Immature natural killer cell (primary cell): ENCODE measurements at regions not wholly inside any gene's neighbourhood (a gene's known extent, or its start where the extent isn't known, plus 50 kb on each side); places are given as distances from the start of the nearest gene placed in this dataset.

Experiments used
- DNase-seq, 3 donors: peaks; one replicate each; pipeline ENCODE4 v3.0.0; 2022; ENCODE audit warnings: mixed read lengths in 1 of 3
- H3K27ac Mint-ChIP-seq, 6 donors: one replicate each; pipeline ENCODE4 v1.8.0; 2020; ENCODE audit warnings: mixed read lengths in 6 of 6, mild to moderate bottlenecking in 5 of 6, inconsistent platforms in 4 of 6, moderate library complexity in 3 of 6
- H3K27me3 Mint-ChIP-seq, 3 donors: one replicate each; pipeline ENCODE4 v1.8.0; 2020 to 2021; ENCODE audit warnings: low read depth in 3 of 3, mild to moderate bottlenecking in 3 of 3, mixed read lengths in 3 of 3, moderate library complexity in 3 of 3, inconsistent platforms in 1 of 3
- H3K36me3 Mint-ChIP-seq, 3 donors: one replicate each; pipeline ENCODE4 v1.8.0; 2020; ENCODE audit warnings: mixed read lengths in 3 of 3, inconsistent platforms in 2 of 3, mild to moderate bottlenecking in 2 of 3
- H3K4me1 Mint-ChIP-seq, 2 donors: one replicate each; pipeline ENCODE4 v1.8.0; 2020; ENCODE audit warnings: inconsistent platforms in 2 of 2, mild to moderate bottlenecking in 2 of 2, mixed read lengths in 2 of 2, moderate library complexity in 1 of 2
- H3K4me3 Mint-ChIP-seq, 5 donors: one replicate each; pipeline ENCODE4 v1.8.0; 2020; ENCODE audit warnings: mild to moderate bottlenecking in 5 of 5, mixed read lengths in 5 of 5, inconsistent platforms in 3 of 5, moderate library complexity in 3 of 5
- H3K9me3 Mint-ChIP-seq, 6 donors: one replicate each; pipeline ENCODE4 v1.8.0; 2020; ENCODE audit warnings: mild to moderate bottlenecking in 6 of 6, mixed read lengths in 6 of 6, inconsistent platforms in 4 of 6, moderate library complexity in 3 of 6

DNA sequence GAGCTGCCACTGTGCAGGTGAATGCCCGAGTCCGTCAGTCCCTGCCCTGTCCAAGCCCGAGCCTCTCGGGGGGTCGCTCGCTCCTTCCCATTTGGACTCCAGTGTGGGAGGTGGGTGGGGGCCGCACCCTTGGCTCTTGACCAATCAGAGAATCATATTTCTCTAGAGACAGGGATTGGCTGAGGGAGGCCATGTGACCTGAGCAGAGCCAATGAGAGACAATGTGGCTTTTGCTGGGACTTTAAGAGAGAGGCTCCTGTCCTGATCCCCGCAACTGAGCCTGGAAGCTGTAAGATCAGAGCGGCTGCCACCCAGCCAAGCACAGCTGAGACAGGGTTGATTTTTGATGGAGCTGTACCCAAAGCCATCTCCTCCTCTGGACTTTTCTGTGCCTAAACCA lies 199.3 kb downstream of the TFAP2C start:
- H3K4me3 Mint-ChIP-seq, result no peak overlapping the region
- H3K27ac Mint-ChIP-seq, result no peak overlapping the region
- H3K9me3 Mint-ChIP-seq, result no peaks in the 10 kb centered on the region
- no peaks in the 10 kb centered on the region for H3K4me1 Mint-ChIP-seq
- H3K36me3 Mint-ChIP-seq, result no peaks in the 10 kb centered on the region
- peaks cover 8 to 10% (median 10%) of the 10 kb centered on the region in 3 donors for H3K27me3 Mint-ChIP-seq
- DNase-seq, result no peak

DNA sequence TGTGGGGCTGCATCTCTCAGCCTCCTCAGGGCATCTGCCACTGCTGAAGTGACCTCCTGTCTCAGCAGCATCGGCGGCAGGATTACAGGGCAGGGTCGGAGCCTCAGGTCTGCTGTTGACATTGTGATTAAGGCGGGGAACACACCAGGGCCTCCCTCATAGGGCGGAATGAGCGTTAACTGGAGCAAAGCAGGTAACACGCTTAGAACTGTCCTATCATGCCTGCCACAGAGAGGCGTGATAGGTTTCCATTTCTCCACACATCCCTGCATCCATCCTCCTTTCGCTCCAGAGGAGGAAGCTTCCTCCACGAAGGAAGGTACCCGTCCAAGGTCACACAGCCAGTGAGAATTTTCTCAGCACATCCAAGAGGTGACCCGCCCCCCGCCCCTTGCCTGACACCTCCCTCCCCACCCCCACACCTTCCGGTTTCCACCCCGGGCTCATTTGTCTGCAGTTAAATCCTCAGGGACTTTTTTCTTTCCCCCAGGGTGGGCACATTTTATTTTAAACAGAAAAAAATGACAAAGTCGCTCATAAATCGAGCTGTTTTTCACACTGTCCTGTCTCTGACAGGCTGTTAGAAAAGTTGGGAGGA lies 200.8 kb downstream of the TFAP2C start:
- Mint-ChIP-seq H3K27me3 (peaks cover 8 to 10% (median 10%) of the 10 kb centered on the region in 3 donors), H3K4me3 (no peak overlapping the region), H3K9me3 (no peaks in the 10 kb centered on the region), H3K36me3 (no peaks in the 10 kb centered on the region), H3K4me1 (no peaks in the 10 kb centered on the region), H3K27ac (no peak overlapping the region)
- no peak for DNase-seq

DNA sequence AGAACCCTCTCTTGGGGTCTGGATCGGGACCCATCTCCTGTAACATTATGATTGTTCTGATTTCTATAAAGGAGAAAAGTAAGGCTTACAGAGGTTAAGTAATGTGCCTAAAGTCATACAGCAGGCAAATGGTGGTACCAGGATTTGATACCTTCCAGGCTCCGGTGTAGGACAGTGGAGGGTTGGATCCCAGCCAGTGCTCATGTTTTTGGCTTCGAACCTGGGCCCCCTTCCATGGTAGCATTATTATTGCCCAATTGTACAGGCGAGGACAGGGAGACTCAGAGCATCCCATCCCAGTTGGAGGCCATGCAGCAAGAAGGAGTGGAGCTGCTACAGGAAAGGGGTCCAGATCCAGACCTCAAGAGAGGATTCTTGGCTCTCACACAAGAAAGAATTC lies 202.7 kb downstream of the TFAP2C start:
- Mint-ChIP-seq H3K9me3 (no peaks in the 10 kb centered on the region), H3K36me3 (no peaks in the 10 kb centered on the region), H3K4me3 (no peak overlapping the region), H3K27me3 (peaks cover 6 to 10% (median 8%) of the 10 kb centered on the region in 3 donors), H3K27ac (no peak overlapping the region), H3K4me1 (no peaks in the 10 kb centered on the region)
- DNase-seq, result no peak

GRCh38 chr20:56833427-56833826 lies 204.3 kb downstream of the TFAP2C start:
- H3K9me3 Mint-ChIP-seq, result no peaks in the 10 kb centered on the region
- no peaks in the 10 kb centered on the region for H3K4me1 Mint-ChIP-seq
- H3K36me3 Mint-ChIP-seq, result no peaks in the 10 kb centered on the region
- peaks cover 5 to 16% (median 6%) of the 10 kb centered on the region in 3 donors for H3K27me3 Mint-ChIP-seq
- H3K4me3 Mint-ChIP-seq, result no peak overlapping the region
- no peak for DNase-seq
- no peak overlapping the region for H3K27ac Mint-ChIP-seq

GRCh38 chr20:56835829-56836550 lies 206.9 kb downstream of the TFAP2C start:
- Mint-ChIP-seq H3K36me3 (no peaks in the 10 kb centered on the region), H3K27me3 (peaks cover 2 to 13% (median 3%) of the 10 kb centered on the region in 3 donors), H3K4me3 (no peak overlapping the region), H3K4me1 (no peaks in the 10 kb centered on the region), H3K9me3 (peaks cover 0 to 2% (median 0%) of the 10 kb centered on the region in 6 donors), H3K27ac (no peak overlapping the region)
- DNase-seq, result no peak

DNA sequence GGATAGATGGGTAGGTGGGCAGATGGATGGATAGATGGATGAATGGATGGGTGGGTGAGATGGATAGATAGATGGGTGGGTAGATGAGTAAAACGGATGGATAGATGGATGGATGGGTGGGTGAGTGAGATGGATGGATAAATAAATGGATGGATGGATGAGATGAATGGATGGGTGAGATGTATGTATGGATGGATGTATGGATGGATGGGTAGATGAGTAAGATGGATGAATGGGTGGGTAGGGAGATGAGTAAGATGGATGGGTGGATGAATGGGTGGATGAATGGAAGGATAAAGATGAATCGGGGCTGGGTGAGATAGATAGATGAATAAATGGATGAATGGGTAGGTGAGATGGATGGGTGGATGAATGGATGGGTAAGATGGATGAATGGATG lies 210.1 kb downstream of the TFAP2C start:
- Mint-ChIP-seq H3K27me3 (peaks cover 0 to 10% (median 2%) of the 10 kb centered on the region in 3 donors), H3K4me1 (no peaks in the 10 kb centered on the region), H3K27ac (no peak overlapping the region), H3K9me3 (peaks cover 0 to 2% (median 0%) of the 10 kb centered on the region in 6 donors), H3K36me3 (no peaks in the 10 kb centered on the region), H3K4me3 (no peak overlapping the region)
- no peak for DNase-seq

DNA sequence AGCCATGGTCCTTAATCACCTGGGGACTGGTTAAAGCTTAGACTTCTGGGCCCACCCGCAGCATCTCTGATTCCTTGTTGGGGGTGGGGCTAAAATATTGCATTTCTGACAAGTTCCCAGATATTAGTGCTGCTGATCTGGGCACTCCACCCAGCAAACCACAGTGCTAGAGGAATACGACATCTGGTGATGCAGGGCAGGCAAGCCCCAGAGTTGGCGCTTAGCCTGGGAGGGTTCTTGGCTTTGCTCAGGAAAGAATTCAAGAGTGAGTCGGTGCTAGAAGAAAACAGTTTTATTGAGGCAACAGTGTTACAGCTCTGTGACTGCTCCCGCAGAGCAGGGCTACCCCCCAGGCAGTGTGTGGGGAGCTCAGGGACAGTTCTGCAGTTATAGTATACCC lies 210.7 kb downstream of the TFAP2C start:
- DNase-seq, result no peak
- H3K36me3 Mint-ChIP-seq, result no peaks in the 10 kb centered on the region
- peaks cover 0 to 2% (median 0%) of the 10 kb centered on the region in 6 donors for H3K9me3 Mint-ChIP-seq
- peaks cover 0 to 10% (median 2%) of the 10 kb centered on the region in 3 donors for H3K27me3 Mint-ChIP-seq
- H3K27ac Mint-ChIP-seq, result no peak overlapping the region
- H3K4me1 Mint-ChIP-seq, result no peaks in the 10 kb centered on the region
- H3K4me3 Mint-ChIP-seq, result no peak overlapping the region

DNA sequence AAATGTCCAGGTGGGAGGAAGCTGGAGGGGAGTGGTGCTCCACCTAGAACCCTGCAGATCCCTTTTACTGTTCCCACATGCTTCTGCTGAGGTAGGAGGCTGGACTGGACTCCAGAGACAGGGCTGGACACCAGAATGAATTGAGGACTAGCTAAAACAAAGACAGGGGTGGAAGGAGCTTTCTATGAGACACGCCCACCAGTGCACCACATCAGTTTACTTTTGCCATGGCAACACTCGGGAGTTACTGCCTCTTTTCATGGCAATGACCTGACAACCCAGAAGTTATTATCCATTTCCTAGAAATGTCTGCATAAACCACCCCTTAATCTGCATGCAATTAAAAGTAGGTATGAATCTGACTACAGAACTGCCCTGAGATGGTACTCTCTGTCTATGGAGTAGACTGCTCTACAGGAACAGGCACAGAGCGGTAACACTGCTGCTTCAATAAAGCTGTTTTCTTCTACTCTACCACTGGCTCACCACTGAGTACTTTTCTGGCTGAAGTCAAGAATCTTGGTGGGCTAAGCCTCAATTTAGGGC lies 211.7 kb downstream of the TFAP2C start:
- no peaks in the 10 kb centered on the region for H3K4me1 Mint-ChIP-seq
- peaks cover 0 to 2% (median 0%) of the 10 kb centered on the region in 6 donors for H3K9me3 Mint-ChIP-seq
- no peak overlapping the region for H3K4me3 Mint-ChIP-seq
- H3K36me3 Mint-ChIP-seq, result no peaks in the 10 kb centered on the region
- no peak overlapping the region for H3K27ac Mint-ChIP-seq
- H3K27me3 Mint-ChIP-seq, result peaks cover 0 to 10% (median 2%) of the 10 kb centered on the region in 3 donors
- DNase-seq, result no peak

- no peak for DNase-seq
- H3K27ac Mint-ChIP-seq, result no peak overlapping the region
- H3K27me3 Mint-ChIP-seq, result peaks cover 0 to 10% (median 2%) of the 10 kb centered on the region in 3 donors
- peaks cover 0 to 2% (median 0%) of the 10 kb centered on the region in 6 donors for H3K9me3 Mint-ChIP-seq
- H3K36me3 Mint-ChIP-seq, result no peaks in the 10 kb centered on the region
- no peaks in the 10 kb centered on the region for H3K4me1 Mint-ChIP-seq
- H3K4me3 Mint-ChIP-seq, result no peak overlapping the region
Measured at GRCh38 chr20:56841346-56841908, 212.3 kb downstream of the TFAP2C start.

DNA sequence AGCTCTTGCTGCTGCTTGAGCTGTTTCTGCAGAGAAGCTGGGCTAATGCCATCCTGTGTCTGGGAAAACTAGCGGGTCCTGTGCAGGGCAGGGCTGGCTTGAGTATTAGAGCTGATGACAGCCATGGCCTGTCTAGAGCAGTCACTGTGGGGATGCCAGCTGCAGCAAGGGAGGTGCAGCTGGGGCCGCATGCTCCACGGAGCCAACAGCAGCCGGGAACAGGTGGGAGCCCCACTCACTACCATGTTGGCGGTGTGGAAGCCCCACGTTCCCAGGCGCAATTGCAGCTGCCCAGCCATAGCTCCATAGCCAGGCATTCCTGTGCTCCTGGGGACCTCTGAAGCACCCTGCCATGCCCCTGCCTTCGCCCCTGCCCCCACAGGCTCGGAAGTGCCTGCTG lies 212.9 kb downstream of the TFAP2C start:
- H3K4me1 Mint-ChIP-seq, result no peaks in the 10 kb centered on the region
- no peak overlapping the region for H3K27ac Mint-ChIP-seq
- H3K36me3 Mint-ChIP-seq, result no peaks in the 10 kb centered on the region
- no peak overlapping the region for H3K4me3 Mint-ChIP-seq
- H3K27me3 Mint-ChIP-seq, result peaks cover 0 to 10% (median 2%) of the 10 kb centered on the region in 3 donors
- peaks cover 0 to 2% (median 0%) of the 10 kb centered on the region in 6 donors for H3K9me3 Mint-ChIP-seq
- no peak for DNase-seq

GRCh38 chr20:56843386-56843785 lies 214.3 kb downstream of the TFAP2C start:
- H3K4me3 Mint-ChIP-seq, result no peak overlapping the region
- peaks cover 0 to 2% (median 0%) of the 10 kb centered on the region in 6 donors for H3K9me3 Mint-ChIP-seq
- peaks cover 0 to 2% (median 0%) of the 10 kb centered on the region in 3 donors for H3K27me3 Mint-ChIP-seq
- DNase-seq, result no peak
- no peaks in the 10 kb centered on the region for H3K4me1 Mint-ChIP-seq
- H3K27ac Mint-ChIP-seq, result no peak overlapping the region
- H3K36me3 Mint-ChIP-seq, result no peaks in the 10 kb centered on the region

GRCh38 chr20:56843817-56844216 lies 214.7 kb downstream of the TFAP2C start:
- no peak for DNase-seq
- Mint-ChIP-seq H3K4me1 (no peaks in the 10 kb centered on the region), H3K36me3 (no peaks in the 10 kb centered on the region), H3K27ac (no peak overlapping the region), H3K27me3 (peaks cover 0 to 2% (median 0%) of the 10 kb centered on the region in 3 donors), H3K4me3 (no peak overlapping the region), H3K9me3 (no peaks in the 10 kb centered on the region)

GRCh38 chr20:56845546-56846086 lies 216.5 kb downstream of the TFAP2C start:
- peaks cover 0 to 2% (median 0%) of the 10 kb centered on the region in 3 donors for H3K27me3 Mint-ChIP-seq
- no peak overlapping the region for H3K27ac Mint-ChIP-seq
- H3K9me3 Mint-ChIP-seq, result no peaks in the 10 kb centered on the region
- no peaks in the 10 kb centered on the region for H3K4me1 Mint-ChIP-seq
- no peak for DNase-seq
- no peak overlapping the region for H3K4me3 Mint-ChIP-seq
- no peaks in the 10 kb centered on the region for H3K36me3 Mint-ChIP-seq

GRCh38 chr20:56848561-56848960 lies 219.5 kb downstream of the TFAP2C start:
- Mint-ChIP-seq H3K4me3 (no peak overlapping the region), H3K36me3 (no peaks in the 10 kb centered on the region), H3K4me1 (no peaks in the 10 kb centered on the region), H3K9me3 (no peaks in the 10 kb centered on the region), H3K27ac (no peak overlapping the region), H3K27me3 (peaks cover 0 to 2% (median 2%) of the 10 kb centered on the region in 3 donors)
- no peak for DNase-seq
